ENCODE measurements at regions not wholly inside any gene's neighbourhood (a gene's known extent, or its start where the extent isn't known, plus 50 kb on each side); places are given as distances from the start of the nearest gene placed in this dataset.

GRCh38 chr16:26578748-26579147 lies 488.0 kb upstream of the C16orf82 start:
- TF ChIP-seq CTCF (IDR thresholded peaks at IDR 0.05) (no peak), EZH2 (IDR thresholded peaks at IDR 0.05) (no peak)
